GM23338 (cell line): ENCODE measurements at regions not wholly inside any gene's neighbourhood (a gene's known extent, or its start where the extent isn't known, plus 50 kb on each side); places are given as distances from the start of the nearest gene placed in this dataset. TPM values are rescaled to one million over a fixed set of nuclear protein-coding genes. Genes with fewer than 3 reads are reported as not detected.

ENCODE experiments used
- CREB1 ChIP-seq: fragments of 250-450 bp; sonication (Bioruptor Pico); IDR thresholded peaks from 2 replicates; pipeline ENCODE4 v1.5.0; 2020; ENCODE audit warnings: low read depth, mild to moderate bottlenecking, moderate library complexity
- small RNA-seq: library from RNA; depleted of rRNA; stranded (forward); fragments of <200 nt; gene quantifications from one replicate; pipeline ENCODE3, GENCODE V24; 2014; ENCODE audit warnings: low replicate concordance
- TF ChIP-seq, protein P1 (sequence below), 2 experiments: fragments of 200-600 bp in 1 of 2; sonication (generic) in 1 of 2; conservative IDR thresholded peaks; 2 replicates each; pipeline versions ENCODE4 v1.5.1 to v1.6.1; 2016 to 2017; ENCODE audit warnings: antibody characterized with exemption in 2 of 2, low read depth in 2 of 2, mild to moderate bottlenecking in 2 of 2, moderate library complexity in 1 of 2

DNA sequence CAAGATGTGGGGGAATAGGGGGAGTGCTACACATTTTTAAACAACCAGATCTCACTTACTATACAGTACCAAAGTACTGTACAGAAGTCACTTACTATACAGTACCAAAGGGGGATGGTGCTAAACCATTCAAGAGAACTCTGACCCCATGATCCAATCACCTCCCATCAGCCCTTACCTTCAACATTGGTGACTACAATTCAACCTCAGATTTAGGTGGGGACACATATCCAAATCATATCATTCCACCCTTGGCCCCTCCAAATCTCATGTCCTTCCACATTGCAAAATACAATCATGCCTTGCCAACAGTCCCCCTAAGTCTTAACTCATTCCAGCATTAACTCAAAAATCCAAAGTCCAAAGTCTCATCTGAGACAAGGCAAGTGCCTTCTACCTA lies 49.9 kb upstream of the CD2AP start (continued):
- TF ChIP-seq, protein P1, sequence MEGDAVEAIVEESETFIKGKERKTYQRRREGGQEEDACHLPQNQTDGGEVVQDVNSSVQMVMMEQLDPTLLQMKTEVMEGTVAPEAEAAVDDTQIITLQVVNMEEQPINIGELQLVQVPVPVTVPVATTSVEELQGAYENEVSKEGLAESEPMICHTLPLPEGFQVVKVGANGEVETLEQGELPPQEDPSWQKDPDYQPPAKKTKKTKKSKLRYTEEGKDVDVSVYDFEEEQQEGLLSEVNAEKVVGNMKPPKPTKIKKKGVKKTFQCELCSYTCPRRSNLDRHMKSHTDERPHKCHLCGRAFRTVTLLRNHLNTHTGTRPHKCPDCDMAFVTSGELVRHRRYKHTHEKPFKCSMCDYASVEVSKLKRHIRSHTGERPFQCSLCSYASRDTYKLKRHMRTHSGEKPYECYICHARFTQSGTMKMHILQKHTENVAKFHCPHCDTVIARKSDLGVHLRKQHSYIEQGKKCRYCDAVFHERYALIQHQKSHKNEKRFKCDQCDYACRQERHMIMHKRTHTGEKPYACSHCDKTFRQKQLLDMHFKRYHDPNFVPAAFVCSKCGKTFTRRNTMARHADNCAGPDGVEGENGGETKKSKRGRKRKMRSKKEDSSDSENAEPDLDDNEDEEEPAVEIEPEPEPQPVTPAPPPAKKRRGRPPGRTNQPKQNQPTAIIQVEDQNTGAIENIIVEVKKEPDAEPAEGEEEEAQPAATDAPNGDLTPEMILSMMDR (conservative IDR thresholded peaks at IDR 0.05; ENCODE audit: low read depth in 2 of 2): no peak
- TF ChIP-seq CREB1 (CRISPR knock-in tag): no peak

Small RNA genes lying in the stretch of these regions (small RNA-seq; reads per million reads assigned to genes)
- gene B3GNTL1P2: not detected
